ENCODE measurements at regions not wholly inside any gene's neighbourhood (a gene's known extent, or its start where the extent isn't known, plus 50 kb on each side); places are given as distances from the start of the nearest gene placed in this dataset.

GRCh38 chr13:110984381-110984780 is 69.5 kb upstream of the ANKRD10 start:
- TF ChIP-seq EZH2phosphoT487 (IDR thresholded peaks at IDR 0.05; ENCODE audit: insufficient read depth, low read depth) (no peak), EZH2 (IDR thresholded peaks at IDR 0.05; ENCODE audit: insufficient read depth, poor library complexity, severe bottlenecking) (no peak)
